ENCODE measurements at regions not wholly inside any gene's neighbourhood (a gene's known extent, or its start where the extent isn't known, plus 50 kb on each side); places are given as distances from the start of the nearest gene placed in this dataset.

DNA sequence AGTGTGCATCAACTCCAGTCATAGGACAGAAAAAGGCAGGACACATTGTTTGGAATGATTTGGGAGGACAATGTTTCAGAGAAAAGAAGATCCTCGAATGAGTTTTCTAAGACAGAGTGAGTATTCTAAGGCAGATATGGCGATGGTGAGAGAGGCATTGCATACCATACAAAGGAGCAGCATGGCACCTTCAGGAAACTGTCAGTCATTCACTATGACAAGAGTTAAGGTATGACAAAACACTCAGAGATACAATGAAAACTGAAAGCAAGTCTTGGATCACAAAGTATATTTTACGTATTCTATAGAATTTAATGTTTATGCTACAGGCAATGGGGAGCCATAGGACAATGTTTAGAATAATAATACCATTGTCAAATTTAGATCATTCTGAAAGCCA, 337.4 kb upstream of the LYPLAL1 start:
- TF ChIP-seq RAD21 (CRISPR knock-in tag; IDR thresholded peaks at IDR 0.05) (no peak), ZFP36 (IDR thresholded peaks at IDR 0.05; ENCODE audit: borderline replicate concordance, low read depth, low read length, partially characterized antibody) (no peak), SOX13 (IDR thresholded peaks at IDR 0.05) (no peak), SOX13 (CRISPR knock-in tag; conservative IDR thresholded peaks at IDR 0.05 in 1 of 2, IDR thresholded peaks at IDR 0.05 in 1 of 2) (no peak), PHB2 (IDR thresholded peaks at IDR 0.05; ENCODE audit: partially characterized antibody) (no peak), TAF15 (IDR thresholded peaks at IDR 0.05; ENCODE audit: low read depth, low read length, poor library complexity, severe bottlenecking) (no peak), ZNF883 (CRISPR knock-in tag; IDR thresholded peaks at IDR 0.05; ENCODE audit: not compliant biosample characterization) (no peak), ZNF17 (CRISPR knock-in tag; IDR thresholded peaks at IDR 0.05) (no peak)
- TF ChIP-seq, protein P1, sequence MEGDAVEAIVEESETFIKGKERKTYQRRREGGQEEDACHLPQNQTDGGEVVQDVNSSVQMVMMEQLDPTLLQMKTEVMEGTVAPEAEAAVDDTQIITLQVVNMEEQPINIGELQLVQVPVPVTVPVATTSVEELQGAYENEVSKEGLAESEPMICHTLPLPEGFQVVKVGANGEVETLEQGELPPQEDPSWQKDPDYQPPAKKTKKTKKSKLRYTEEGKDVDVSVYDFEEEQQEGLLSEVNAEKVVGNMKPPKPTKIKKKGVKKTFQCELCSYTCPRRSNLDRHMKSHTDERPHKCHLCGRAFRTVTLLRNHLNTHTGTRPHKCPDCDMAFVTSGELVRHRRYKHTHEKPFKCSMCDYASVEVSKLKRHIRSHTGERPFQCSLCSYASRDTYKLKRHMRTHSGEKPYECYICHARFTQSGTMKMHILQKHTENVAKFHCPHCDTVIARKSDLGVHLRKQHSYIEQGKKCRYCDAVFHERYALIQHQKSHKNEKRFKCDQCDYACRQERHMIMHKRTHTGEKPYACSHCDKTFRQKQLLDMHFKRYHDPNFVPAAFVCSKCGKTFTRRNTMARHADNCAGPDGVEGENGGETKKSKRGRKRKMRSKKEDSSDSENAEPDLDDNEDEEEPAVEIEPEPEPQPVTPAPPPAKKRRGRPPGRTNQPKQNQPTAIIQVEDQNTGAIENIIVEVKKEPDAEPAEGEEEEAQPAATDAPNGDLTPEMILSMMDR (CRISPR knock-in tag; IDR thresholded peaks at IDR 0.05) = no peak
- TF ChIP-seq, protein P2, sequence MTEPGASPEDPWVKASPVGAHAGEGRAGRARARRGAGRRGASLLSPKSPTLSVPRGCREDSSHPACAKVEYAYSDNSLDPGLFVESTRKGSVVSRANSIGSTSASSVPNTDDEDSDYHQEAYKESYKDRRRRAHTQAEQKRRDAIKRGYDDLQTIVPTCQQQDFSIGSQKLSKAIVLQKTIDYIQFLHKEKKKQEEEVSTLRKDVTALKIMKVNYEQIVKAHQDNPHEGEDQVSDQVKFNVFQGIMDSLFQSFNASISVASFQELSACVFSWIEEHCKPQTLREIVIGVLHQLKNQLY (CRISPR knock-in tag; IDR thresholded peaks at IDR 0.05) = no peak
- TF ChIP-seq, protein P3, sequence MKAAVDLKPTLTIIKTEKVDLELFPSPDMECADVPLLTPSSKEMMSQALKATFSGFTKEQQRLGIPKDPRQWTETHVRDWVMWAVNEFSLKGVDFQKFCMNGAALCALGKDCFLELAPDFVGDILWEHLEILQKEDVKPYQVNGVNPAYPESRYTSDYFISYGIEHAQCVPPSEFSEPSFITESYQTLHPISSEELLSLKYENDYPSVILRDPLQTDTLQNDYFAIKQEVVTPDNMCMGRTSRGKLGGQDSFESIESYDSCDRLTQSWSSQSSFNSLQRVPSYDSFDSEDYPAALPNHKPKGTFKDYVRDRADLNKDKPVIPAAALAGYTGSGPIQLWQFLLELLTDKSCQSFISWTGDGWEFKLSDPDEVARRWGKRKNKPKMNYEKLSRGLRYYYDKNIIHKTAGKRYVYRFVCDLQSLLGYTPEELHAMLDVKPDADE (CRISPR knock-in tag; IDR thresholded peaks at IDR 0.05) = no peak
- TF ChIP-seq, protein P4, sequence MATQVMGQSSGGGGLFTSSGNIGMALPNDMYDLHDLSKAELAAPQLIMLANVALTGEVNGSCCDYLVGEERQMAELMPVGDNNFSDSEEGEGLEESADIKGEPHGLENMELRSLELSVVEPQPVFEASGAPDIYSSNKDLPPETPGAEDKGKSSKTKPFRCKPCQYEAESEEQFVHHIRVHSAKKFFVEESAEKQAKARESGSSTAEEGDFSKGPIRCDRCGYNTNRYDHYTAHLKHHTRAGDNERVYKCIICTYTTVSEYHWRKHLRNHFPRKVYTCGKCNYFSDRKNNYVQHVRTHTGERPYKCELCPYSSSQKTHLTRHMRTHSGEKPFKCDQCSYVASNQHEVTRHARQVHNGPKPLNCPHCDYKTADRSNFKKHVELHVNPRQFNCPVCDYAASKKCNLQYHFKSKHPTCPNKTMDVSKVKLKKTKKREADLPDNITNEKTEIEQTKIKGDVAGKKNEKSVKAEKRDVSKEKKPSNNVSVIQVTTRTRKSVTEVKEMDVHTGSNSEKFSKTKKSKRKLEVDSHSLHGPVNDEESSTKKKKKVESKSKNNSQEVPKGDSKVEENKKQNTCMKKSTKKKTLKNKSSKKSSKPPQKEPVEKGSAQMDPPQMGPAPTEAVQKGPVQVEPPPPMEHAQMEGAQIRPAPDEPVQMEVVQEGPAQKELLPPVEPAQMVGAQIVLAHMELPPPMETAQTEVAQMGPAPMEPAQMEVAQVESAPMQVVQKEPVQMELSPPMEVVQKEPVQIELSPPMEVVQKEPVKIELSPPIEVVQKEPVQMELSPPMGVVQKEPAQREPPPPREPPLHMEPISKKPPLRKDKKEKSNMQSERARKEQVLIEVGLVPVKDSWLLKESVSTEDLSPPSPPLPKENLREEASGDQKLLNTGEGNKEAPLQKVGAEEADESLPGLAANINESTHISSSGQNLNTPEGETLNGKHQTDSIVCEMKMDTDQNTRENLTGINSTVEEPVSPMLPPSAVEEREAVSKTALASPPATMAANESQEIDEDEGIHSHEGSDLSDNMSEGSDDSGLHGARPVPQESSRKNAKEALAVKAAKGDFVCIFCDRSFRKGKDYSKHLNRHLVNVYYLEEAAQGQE (IDR thresholded peaks at IDR 0.05; ENCODE audit: borderline replicate concordance in 1 of 2, low read depth in 1 of 2, low read length in 2 of 2) = no peak

Data from HepG2 (cell line).